ENCODE measurements at regions not wholly inside any gene's neighbourhood (a gene's known extent, or its start where the extent isn't known, plus 50 kb on each side); places are given as distances from the start of the nearest gene placed in this dataset.

DNA sequence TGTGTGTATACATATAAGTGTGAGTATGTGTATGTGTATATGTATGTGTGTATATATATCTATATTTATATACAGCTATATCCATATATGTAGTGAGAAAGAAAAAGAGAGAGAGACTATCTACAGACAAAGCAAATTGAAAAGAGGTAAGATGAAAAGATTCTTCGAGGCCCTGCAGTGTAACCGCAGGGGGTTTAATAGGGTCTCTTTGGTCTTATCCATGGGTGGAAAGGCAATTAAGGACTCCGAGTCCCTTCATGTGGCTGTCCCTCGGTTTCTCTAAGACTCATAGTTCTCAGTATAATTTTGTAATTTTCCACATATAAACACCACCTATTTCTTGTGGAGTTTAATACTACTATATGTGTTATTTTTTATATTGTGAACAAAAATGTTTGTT is 50.6 kb upstream of the JAZF1 start:
- FAIRE-seq: no peak

DNA sequence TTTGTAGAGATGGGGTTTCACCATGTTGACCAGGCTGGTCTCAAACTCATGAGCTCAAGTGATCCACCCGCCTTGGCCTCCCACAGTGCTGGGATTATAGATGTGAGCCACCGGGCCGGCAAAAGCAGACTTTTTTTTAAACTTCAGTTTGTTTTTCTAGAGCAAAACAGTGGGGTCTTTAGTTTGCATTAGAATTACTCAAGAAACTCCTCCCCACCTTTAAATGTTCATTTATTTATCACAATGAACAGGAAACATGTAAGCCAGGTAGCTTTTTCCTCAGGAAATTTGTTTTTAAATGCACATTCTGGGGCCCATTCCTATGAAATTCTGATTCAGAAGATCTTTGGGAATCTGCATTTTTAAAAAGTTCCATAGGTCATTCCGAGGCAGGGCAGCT is 56.0 kb upstream of the JAZF1 start:
- no peak for FAIRE-seq

DNA sequence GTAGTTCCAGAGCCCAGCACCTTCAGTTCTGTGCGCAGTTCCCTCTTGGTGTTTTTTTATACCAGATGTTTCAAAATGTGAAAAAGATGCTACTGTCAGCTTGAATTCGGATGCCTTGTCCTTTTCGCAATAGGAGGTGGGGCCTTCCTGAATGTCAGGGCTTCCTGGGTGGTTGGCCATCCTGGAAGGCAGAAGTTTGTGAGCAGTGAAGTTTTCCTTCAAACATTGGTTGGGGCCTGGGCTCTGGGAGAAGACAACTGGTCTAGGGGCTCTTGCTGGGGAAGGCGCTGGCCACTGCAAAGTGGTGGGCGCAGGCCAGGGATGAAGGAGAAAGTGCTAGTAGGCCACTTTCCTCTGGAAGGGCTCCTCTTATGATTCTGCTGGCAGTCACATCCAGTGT is 56.8 kb upstream of the JAZF1 start:
- no peak for FAIRE-seq

DNA sequence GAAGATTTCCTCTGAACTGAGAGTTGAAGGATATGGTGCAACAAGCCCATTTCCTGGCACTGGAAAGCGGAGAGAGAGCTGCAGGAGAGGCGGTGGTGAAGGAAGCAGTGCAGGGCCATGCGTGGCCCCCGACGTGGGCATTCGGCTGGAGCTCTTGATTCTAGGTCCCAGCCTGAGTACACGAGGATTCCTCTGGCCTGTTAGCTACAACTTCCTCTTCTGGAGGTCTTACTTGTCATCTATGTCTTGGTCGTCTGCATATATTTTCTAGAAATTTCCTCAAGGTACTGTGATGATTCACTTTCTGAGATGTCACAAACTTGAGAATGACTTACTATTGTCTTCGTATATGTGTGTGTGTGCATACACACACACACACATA is 59.2 kb upstream of the JAZF1 start:
- FAIRE-seq: no peak

DNA sequence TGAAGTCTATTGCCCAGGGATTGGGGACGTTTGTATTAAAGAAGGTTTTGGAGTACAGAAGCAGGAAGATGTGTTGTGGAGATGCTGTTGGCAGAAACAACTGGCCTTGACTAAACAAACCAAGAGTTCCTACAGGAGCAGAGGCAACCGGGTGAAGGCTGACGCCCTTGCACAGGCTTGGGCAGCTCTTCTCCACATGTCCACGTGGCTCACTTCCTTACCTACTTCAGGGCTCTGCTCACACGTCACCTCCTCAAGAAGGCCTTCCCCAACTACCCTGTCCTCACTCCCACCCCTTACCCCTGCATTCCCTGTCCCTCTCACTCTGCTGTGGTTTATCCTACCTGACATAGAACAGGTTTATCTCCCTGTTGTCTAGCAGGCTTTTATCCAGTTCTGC is 59.9 kb upstream of the JAZF1 start:
- no peak for FAIRE-seq

DNA sequence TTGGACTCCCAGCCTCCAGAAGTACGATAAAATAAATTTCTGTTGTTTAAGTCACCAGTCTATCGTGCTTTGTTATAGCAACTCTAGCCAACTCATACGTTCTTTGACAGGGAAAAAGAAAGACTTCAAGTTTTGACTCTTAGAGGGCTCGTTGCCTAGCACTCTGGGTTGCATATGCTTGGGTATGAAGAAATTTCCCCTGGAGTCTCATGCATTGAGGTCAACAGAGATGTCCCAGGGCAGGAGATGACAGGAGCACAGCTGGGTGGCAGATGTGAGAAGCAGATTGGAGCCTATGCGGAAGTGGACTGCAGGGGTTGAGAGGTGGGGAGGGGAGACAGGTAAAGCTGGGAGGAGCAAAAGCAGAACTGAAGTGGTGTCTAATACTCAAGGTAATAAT is 63.3 kb upstream of the JAZF1 start:
- FAIRE-seq: no peak

DNA sequence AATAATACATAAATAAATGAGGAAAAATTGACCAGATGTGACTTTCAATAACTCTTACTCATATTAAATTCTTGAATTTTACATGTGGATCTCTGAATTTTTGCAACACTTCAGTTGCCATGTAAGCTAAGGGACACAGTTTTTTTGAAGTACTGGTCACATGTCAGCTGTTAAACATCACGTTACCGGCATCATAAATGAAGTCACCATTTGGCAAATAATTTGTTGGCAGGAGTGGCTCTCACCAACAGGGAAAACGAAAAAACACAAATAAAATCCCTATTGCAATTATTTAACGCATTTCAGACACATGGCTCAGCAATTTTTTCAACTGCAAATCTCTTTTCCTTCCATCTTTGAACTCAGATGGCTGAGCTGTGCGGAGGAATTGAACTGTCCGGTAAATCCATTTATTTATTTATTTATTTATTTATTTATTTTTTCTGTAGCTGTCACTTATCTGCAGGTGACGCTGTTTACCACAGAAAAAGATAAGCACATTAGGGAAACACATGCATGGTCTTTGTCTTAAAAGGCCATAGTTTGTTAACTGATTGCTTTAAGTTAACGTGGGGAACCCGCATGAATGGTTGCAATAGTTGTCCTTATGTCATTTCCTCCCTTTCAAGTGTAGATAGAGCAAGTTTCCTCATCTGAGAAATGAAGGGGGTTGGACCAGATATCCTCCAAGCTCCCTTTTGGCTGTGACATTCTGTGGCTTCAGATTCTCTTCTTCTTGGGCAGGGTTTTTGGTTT is 64.7 kb upstream of the JAZF1 start:
- no peak for FAIRE-seq

DNA sequence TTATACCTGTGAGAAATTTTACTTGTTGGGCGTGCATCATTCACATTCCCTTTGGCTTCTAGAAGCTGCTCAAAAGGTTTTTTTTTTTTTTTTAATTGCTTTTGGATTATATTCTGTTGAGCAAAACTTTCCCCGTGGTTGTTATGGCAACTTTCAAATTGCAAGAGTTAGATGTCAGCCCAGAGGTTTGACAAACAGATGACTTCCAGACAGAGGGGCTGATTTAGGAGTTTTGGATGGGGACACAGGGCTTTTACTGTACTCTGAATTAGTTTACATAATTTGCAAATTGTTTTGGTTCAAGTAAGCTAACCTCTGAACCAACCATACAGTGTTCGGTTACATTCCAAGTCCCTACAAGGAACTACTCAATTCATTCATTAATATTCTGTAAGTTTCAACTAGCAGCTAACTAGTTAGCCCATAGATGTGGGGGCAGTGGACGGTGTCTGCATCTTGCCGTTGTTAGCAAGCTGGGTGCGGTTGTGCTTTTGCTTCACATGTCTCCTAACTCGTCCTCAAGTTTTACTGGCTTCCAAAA is 66.4 kb upstream of the JAZF1 start:
- FAIRE-seq: no peak

DNA sequence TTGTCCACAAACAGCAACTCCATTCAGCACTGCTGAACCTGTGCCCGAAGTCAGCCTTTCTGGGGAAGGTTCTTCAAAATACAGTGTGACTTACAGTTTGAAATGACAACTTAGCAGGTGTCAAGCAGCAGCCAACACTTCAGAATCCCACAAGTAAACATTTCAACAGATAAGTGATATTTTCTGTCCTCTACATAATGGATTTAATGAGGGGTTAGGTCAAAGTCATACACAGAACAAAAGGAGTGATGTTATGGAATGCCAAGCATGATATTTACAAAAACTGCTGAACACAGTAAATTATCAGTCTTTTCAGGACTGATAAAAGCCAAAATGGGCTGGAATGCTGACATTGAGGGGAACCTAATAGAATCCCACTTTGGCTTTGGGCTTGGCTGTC is 77.6 kb upstream of the JAZF1 start:
- FAIRE-seq: no peak

DNA sequence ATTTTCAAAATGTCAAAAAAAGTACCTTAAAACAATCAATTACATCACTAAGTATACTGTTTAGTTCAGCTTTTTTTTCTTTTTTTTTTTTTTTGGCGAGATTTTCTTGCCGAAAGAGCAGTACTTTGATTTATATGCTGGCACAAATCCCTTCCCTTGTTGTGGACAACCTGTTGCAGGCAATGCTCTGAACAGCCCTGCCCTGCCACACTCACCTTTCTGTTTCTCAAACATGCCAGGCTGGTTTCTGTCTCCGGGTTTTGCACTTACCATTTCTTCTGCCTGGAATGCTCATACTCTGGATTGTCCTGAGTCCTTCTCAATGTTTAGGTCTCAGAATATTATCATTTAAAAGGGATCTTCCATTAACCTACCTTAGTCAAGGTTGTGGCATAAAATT is 80.4 kb upstream of the JAZF1 start:
- FAIRE-seq: no peak

DNA sequence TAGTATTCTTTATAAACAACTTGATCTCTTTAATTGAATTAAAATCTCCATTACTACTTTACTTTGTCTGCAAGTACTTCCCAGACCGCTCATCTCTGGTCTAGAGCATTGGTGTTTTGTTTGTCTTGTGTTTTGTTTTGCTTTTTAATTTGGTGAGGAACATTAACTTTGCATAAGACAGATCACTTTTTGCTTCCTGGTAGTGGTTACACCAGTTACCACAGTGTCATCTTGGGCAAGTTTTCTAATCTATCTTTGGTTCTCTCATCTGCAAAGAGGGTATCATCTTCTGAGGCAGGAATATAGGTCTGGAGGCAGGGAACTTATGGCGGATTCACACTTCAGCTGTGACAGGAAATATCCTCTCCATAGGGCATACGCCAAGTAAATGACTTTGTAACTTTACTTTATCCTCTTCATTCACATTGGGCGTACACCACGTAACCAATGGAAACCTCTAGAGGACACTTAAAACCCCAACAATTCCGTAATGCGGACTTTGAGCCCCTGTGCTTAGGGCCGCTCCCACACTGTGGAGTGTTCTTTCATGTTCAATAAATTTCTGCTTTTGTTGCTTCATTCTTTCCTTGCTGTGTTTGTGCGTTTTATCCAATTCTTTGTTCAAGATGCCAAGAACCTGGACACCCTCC is 83.2 kb upstream of the JAZF1 start:
- no peak for FAIRE-seq

DNA sequence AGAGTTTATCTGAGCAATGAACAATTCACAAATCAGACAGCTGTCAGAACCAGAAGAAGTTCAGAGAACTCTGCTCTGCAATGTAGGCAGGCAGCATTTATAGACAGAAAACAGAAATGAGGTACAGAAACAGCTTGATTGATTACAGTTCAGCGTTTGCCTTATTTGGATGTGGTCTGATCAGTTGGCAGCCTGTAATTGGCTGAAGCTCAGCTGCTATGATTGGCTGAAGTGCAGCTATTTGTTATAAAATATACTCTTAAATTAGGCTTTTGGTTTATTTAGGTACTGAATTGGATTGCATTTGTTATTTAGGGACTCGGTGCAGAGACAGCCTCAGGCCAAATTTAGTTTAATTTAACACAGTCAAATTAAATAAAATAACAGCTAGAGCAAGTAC is 85.8 kb upstream of the JAZF1 start:
- FAIRE-seq: no peak

DNA sequence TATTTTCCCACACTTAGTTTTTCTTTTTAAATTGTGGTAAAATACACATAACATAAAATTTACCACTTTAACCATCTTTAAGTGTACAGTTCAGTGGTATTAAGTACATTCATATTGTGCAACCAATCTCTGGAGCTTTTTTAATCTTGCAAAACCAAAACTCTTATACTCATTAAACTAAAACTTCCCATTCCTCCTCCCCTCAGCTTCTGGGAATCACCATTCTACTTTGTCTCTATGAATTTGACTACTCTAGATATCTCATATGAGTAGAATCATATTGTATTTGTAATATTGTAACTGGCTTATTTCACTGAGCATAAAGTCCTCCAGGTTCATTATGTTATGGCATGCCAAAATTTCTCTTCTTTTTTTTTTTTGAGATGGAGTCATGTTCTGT is 86.4 kb upstream of the JAZF1 start:
- FAIRE-seq: no peak

DNA sequence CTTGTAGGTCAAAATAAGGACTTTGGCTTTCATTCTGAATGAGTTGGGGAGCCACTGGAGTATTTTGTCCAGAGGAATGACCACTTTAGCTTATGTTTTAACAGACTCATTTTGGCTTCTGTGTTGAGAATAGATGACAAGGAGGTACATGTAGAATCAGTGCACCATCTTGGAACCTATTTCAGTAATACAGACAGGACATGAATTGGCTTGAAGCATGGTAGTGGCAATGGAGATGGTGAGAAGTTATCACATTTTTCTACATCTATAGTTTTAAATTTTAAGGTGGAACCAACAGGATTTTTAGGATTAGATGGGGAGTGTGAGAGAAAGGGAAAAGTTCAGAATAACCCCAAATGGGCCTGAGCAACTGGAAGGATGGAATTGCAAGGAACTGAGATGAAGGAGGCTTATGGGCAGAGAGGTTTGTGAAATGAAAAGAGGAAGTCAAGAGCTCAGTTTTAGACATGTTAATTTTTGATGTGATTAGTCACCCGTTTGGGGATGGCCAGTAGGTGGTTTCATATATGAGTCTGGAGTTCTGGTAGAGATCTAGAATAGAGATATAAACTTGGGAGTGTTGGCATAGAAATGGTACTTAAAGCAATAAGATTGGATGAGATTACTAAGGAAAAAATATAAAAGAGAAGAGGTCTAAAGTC is 89.2 kb upstream of the JAZF1 start:
- FAIRE-seq: no peak

DNA sequence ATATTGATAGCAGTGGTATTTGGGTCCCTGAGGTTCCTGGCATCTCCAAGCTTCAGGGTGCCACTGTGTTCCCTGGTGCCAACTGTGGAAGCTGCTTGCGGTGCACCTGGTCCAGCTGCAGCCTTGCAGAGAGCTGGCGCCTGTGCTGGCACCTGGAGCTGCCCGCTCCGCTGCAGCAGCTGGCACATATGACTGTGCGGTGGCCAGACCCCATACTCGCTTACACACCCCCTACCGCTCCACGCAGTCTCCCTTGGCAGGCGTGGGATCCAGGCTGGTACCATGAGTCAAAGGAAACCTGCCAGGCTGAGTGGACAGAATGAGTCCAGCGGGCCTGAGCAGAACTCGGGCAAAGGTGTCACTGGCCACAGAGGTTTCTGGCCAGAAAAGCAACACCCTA is 89.9 kb upstream of the JAZF1 start:
- FAIRE-seq: no peak

DNA sequence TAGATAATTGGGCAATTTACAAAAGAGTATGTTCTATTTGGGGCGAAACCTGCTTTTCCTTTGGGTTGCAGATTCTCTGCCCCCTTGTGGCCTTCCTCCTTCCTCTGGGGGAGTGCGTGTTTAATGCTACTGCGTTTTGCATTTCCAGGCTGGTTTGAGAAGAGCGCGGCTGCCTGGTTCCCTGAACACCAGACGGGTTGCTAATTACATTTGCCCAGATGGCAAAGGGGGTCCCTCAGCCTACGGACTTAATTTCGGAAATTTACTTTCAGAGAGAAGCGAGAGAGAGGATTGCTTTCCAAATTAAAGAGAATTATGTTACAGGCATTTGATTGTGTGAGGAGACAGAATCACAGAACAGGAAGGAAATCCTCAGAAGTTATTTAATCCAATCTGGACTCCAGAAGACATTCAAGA is 91.9 kb upstream of the JAZF1 start:
- peak; percentile 3 for FAIRE-seq

DNA sequence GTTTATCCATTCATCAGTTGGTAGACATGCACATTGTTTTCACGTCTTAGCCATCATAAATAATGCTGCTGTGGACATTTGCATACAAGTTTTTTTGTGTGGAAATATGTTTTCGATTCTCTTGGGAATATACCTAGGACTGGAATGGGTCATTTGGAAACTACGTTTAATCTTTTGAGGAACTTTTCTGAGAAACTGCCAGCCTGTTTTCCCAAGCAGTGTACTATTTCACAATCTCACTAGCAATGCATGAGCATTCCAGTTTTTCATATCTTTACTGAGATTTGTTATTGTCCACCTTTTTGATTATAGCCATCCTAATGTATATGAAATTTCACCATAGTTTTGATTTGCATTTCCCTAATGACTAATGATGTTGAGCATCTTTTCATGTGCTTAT is 95.7 kb upstream of the JAZF1 start:
- no peak for FAIRE-seq

DNA sequence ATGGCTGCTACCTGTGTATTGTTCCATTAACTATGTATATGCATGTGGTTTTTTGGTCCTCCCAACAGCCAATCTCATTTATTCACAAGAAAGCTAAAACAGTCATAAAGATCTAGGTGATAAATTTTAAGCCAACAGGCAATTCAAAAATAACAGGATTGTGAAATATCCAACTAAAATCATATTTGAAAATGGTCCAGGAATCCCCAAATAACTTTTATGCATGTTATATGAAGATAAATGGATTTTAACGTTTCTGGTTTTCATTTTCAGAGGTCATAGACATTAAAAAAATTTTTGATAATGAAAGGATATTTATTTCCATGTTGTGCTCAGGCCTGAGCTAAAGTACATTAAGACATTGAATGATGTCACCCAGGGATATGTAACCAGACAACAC is 96.8 kb upstream of the JAZF1 start:
- FAIRE-seq: no peak

DNA sequence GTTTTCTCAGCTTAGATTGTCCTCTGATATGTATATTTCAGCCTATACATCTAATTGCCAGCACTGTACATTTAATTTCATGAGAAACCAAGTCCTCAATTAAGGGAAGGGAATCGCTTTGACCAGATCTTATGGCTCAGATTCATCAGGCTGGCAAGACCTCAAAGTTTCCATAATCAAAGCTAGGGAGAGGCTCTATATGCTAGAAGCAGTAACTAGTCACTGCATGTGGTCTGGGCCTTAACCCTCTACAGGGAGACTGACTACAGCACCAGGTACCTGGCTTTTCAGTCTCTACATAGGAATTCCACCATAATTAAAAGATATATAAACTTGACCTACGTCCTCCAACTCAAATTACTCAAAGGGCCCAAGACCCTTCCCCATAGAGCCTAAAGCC is 97.4 kb upstream of the JAZF1 start:
- no peak for FAIRE-seq

DNA sequence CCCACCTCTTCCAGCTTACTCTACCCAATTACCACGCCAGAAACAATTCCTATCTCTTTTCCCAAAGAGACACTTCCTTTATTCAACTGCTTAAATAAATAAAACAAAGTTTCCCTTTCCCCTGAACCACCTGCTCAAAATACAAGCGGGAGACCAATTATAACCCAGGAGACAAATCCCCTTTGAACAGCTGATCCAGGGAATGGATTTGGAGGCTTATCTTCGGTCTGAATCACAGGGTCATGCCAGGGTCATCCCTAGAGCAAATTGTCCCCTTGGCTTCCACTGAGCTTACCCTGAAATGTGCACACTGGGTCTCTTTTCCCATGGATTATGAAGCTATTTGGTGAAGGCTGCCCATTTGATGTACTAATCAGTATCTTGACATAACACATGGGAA is 99.9 kb upstream of the JAZF1 start:
- no peak for FAIRE-seq

DNA sequence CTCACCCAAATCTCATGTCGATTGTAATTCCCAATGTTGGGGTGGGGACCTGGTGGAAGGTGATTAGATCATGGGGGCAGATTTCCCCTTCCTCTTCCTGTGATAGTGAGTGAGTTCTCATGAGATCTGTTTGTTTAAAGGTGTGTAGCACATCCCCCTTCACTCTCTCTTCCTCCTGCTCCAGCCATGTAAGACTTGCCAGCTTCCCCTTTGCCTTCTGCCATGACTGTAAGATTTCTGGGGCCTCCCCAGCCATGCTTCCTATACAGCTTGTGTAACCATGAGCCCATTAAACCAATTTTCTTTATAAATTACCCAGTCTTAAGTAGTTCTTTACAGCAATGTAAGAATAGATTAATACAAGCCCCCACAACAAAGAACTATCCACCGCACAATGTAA is 109.9 kb upstream of the JAZF1 start:
- no peak for FAIRE-seq

DNA sequence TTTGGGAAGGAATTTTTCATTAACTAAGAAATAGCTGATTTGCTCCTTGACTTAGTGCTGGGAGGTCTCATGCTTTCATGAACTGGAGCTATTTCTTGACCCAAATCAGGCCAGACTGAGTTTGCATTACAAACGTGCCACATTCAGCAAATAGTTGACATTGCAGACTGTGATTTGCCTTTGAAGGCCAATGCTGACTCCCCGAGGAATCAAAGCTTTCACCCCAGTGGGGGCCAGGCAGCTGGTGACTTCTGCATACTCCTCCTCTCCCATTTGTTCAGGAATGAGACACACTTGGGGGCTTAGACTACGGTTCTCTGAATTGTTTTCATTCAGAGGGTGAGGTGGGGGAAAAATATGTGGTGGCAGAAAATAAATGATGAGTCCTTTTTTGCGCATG is 111.0 kb upstream of the JAZF1 start:
- no peak for FAIRE-seq

DNA sequence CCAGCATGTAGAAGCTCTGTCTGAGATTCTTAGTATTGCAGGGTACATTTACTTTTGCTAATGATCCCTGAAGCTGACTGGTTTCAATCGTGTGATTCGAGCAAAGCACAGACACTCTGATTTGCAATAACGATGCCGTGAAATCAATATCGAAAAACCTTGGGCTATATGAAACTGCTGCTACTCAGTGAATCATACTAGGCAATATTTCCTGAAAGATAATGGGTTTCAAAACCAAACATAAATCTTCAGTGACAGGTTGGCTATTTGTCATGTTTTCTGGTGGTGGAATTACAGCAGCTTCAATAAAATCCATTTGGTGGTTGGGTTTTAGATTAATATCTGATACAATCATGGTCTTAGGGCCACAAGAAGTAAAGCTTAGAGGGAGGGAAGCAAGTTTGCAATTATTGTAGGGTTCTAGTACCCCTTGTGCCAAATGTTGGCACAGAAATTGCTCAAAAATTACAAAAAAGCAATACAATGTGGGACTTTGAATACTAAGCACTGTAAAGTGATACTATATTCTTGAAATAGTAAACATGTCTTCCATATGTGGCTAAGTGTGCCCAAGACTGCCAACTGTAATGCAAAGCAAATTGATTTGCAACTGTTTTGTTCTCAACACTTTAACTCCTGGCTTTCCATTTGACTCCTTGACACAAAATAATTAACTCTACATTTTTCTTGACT is 112.4 kb upstream of the JAZF1 start:
- no peak for FAIRE-seq

DNA sequence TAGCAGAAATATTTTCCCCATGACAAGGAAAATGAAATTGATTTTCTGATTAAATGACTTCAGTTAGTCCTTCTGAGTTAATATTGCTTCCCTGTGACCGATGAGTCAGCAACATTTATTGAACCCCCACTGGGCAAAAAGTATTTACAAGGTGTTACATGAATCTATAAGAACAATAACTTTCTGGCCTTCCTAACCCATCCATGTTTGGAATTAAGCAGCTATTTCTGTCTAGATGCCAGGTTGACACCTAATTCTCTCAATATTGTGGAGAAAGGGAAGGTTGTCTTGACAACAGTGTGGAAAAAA is 112.9 kb upstream of the JAZF1 start:
- no peak for FAIRE-seq

Data from G401.6 (cell line).